ENCODE measurements at regions not wholly inside any gene's neighbourhood (a gene's known extent, or its start where the extent isn't known, plus 50 kb on each side); places are given as distances from the start of the nearest gene placed in this dataset.
"Not testable (repeated sequence)": the region's sequence is repeated elsewhere in the genome, so short reads cannot be mapped to it uniquely, and the experiment has no call there.

GRCh38 chr2:124988111-124988510 is 963.0 kb downstream of the CNTNAP5 start:
- no peak for DNase-seq
- H3K27ac ChIP-seq (ENCODE audit: low read length) = no peak overlapping the region
- H3K4me1 ChIP-seq (ENCODE audit: control insufficient read depth, insufficient read depth, low read length) = no peaks in the 10 kb centered on the region
- H3K9me3 ChIP-seq (replicated peaks; ENCODE audit: control insufficient read depth, low read depth, low read length) = no peaks in the 10 kb centered on the region
- no peak overlapping the region for H3K4me3 ChIP-seq (ENCODE audit: low read length)
- no CpG with 5 or more reads among the region's 2 CpGs for WGBS (ENCODE audit: insufficient coverage)
- H3K36me3 ChIP-seq (ENCODE audit: control insufficient read depth, insufficient read depth, low read length) = no peaks in the 10 kb centered on the region
- no peaks in the 10 kb centered on the region for H3K27me3 ChIP-seq (ENCODE audit: control insufficient read depth, insufficient read depth, low read length)

GRCh38 chr2:124988794-124989193 is 963.7 kb downstream of the CNTNAP5 start:
- H3K4me1 ChIP-seq (ENCODE audit: control insufficient read depth, insufficient read depth, low read length) = no peaks in the 10 kb centered on the region
- no peaks in the 10 kb centered on the region for H3K9me3 ChIP-seq (replicated peaks; ENCODE audit: control insufficient read depth, low read depth, low read length)
- DNase-seq = no peak
- no peaks in the 10 kb centered on the region for H3K36me3 ChIP-seq (ENCODE audit: control insufficient read depth, insufficient read depth, low read length)
- H3K4me3 ChIP-seq (ENCODE audit: low read length) = no peak overlapping the region
- H3K27ac ChIP-seq (ENCODE audit: low read length) = no peak overlapping the region
- H3K27me3 ChIP-seq (ENCODE audit: control insufficient read depth, insufficient read depth, low read length) = no peaks in the 10 kb centered on the region
- WGBS (ENCODE audit: insufficient coverage) = no CpG with 5 or more reads among the region's 3 CpGs

GRCh38 chr2:124993809-124994208 is 968.7 kb downstream of the CNTNAP5 start:
- no peak overlapping the region for H3K4me3 ChIP-seq (ENCODE audit: low read length)
- WGBS (ENCODE audit: insufficient coverage) = 100% methylated on average over 1 of the region's 4 CpGs
- no peaks in the 10 kb centered on the region for H3K27me3 ChIP-seq (ENCODE audit: control insufficient read depth, insufficient read depth, low read length)
- no peak for DNase-seq
- no peaks in the 10 kb centered on the region for H3K9me3 ChIP-seq (replicated peaks; ENCODE audit: control insufficient read depth, low read depth, low read length)
- H3K4me1 ChIP-seq (ENCODE audit: control insufficient read depth, insufficient read depth, low read length) = no peaks in the 10 kb centered on the region
- no peaks in the 10 kb centered on the region for H3K36me3 ChIP-seq (ENCODE audit: control insufficient read depth, insufficient read depth, low read length)
- H3K27ac ChIP-seq (ENCODE audit: low read length) = no peak overlapping the region

GRCh38 chr2:124995185-124995912 is 970.3 kb downstream of the CNTNAP5 start:
- H3K4me1 ChIP-seq (ENCODE audit: control insufficient read depth, insufficient read depth, low read length) = no peaks in the 10 kb centered on the region
- H3K27ac ChIP-seq (ENCODE audit: low read length) = no peak overlapping the region
- no peak for DNase-seq
- H3K4me3 ChIP-seq (ENCODE audit: low read length) = no peak overlapping the region
- no peaks in the 10 kb centered on the region for H3K27me3 ChIP-seq (ENCODE audit: control insufficient read depth, insufficient read depth, low read length)
- 93% methylated on average over 2 of the region's 6 CpGs for WGBS (ENCODE audit: insufficient coverage)
- H3K9me3 ChIP-seq (replicated peaks; ENCODE audit: control insufficient read depth, low read depth, low read length) = no peaks in the 10 kb centered on the region
- H3K36me3 ChIP-seq (ENCODE audit: control insufficient read depth, insufficient read depth, low read length) = no peaks in the 10 kb centered on the region

- Histone ChIP-seq H3K9me3 (replicated peaks; ENCODE audit: control insufficient read depth, low read depth, low read length) (no peaks in the 10 kb centered on the region), H3K27ac (ENCODE audit: low read length) (no peak overlapping the region), H3K4me3 (ENCODE audit: low read length) (no peak overlapping the region), H3K27me3 (ENCODE audit: control insufficient read depth, insufficient read depth, low read length) (no peaks in the 10 kb centered on the region), H3K4me1 (ENCODE audit: control insufficient read depth, insufficient read depth, low read length) (no peaks in the 10 kb centered on the region), H3K36me3 (ENCODE audit: control insufficient read depth, insufficient read depth, low read length) (no peaks in the 10 kb centered on the region)
- DNase-seq = no peak
These were observed 971.3 kb downstream of the CNTNAP5 start for GRCh38 chr2:124996406-124996805.

- Histone ChIP-seq H3K27me3 (ENCODE audit: control insufficient read depth, insufficient read depth, low read length) (no peaks in the 10 kb centered on the region), H3K4me1 (ENCODE audit: control insufficient read depth, insufficient read depth, low read length) (no peaks in the 10 kb centered on the region)
- DNase-seq = no peak
These were observed 974.8 kb downstream of the CNTNAP5 start for GRCh38 chr2:124999906-125000305.

GRCh38 chr2:125004106-125004800 is 979.2 kb downstream of the CNTNAP5 start:
- H3K4me3 ChIP-seq (ENCODE audit: low read length) = no peak overlapping the region
- WGBS (ENCODE audit: insufficient coverage) = 96% methylated on average over 6 of the region's 7 CpGs
- no peaks in the 10 kb centered on the region for H3K36me3 ChIP-seq (ENCODE audit: control insufficient read depth, insufficient read depth, low read length)
- no peaks in the 10 kb centered on the region for H3K27me3 ChIP-seq (ENCODE audit: control insufficient read depth, insufficient read depth, low read length)
- no peak for DNase-seq
- no peaks in the 10 kb centered on the region for H3K4me1 ChIP-seq (ENCODE audit: control insufficient read depth, insufficient read depth, low read length)
- H3K9me3 ChIP-seq (replicated peaks; ENCODE audit: control insufficient read depth, low read depth, low read length) = no peaks in the 10 kb centered on the region
- H3K27ac ChIP-seq (ENCODE audit: low read length) = no peak overlapping the region

More at GRCh38 chr2:124999906-125000305, 974.8 kb downstream of the CNTNAP5 start:
- Histone ChIP-seq H3K36me3 (ENCODE audit: control insufficient read depth, insufficient read depth, low read length) (no peaks in the 10 kb centered on the region), H3K4me3 (ENCODE audit: low read length) (no peak overlapping the region), H3K9me3 (replicated peaks; ENCODE audit: control insufficient read depth, low read depth, low read length) (no peaks in the 10 kb centered on the region), H3K27ac (ENCODE audit: low read length) (no peak overlapping the region)

- no peak for DNase-seq
- Histone ChIP-seq H3K9me3 (replicated peaks; ENCODE audit: control insufficient read depth, low read depth, low read length) (no peaks in the 10 kb centered on the region), H3K27ac (ENCODE audit: low read length) (no peak overlapping the region), H3K36me3 (ENCODE audit: control insufficient read depth, insufficient read depth, low read length) (no peaks in the 10 kb centered on the region), H3K4me1 (ENCODE audit: control insufficient read depth, insufficient read depth, low read length) (no peaks in the 10 kb centered on the region), H3K27me3 (ENCODE audit: control insufficient read depth, insufficient read depth, low read length) (no peaks in the 10 kb centered on the region), H3K4me3 (ENCODE audit: low read length) (no peak overlapping the region)
- WGBS (ENCODE audit: insufficient coverage) = 61% methylated on average over 3 of the region's 4 CpGs
These were observed 981.6 kb downstream of the CNTNAP5 start for GRCh38 chr2:125006676-125007075.

- H3K9me3 ChIP-seq (replicated peaks; ENCODE audit: control insufficient read depth, low read depth, low read length); H3K4me1 ChIP-seq (ENCODE audit: control insufficient read depth, insufficient read depth, low read length); H3K36me3 ChIP-seq (ENCODE audit: control insufficient read depth, insufficient read depth, low read length); DNase-seq; H3K4me3 ChIP-seq (ENCODE audit: low read length); H3K27ac ChIP-seq (ENCODE audit: low read length); H3K27me3 ChIP-seq (ENCODE audit: control insufficient read depth, insufficient read depth, low read length): not testable (repeated sequence)
- WGBS (ENCODE audit: insufficient coverage) = no CpG with 5 or more reads among the region's 4 CpGs
These were observed 1003.6 kb downstream of the CNTNAP5 start for GRCh38 chr2:125028721-125029120.

GRCh38 chr2:125033871-125034270 is 1008.8 kb downstream of the CNTNAP5 start:
- Histone ChIP-seq H3K36me3 (ENCODE audit: control insufficient read depth, insufficient read depth, low read length) (no peaks in the 10 kb centered on the region), H3K4me1 (ENCODE audit: control insufficient read depth, insufficient read depth, low read length) (no peaks in the 10 kb centered on the region), H3K4me3 (ENCODE audit: low read length) (no peak overlapping the region), H3K27ac (ENCODE audit: low read length) (no peak overlapping the region), H3K27me3 (ENCODE audit: control insufficient read depth, insufficient read depth, low read length) (no peaks in the 10 kb centered on the region), H3K9me3 (replicated peaks; ENCODE audit: control insufficient read depth, low read depth, low read length) (peaks cover 8% of the 10 kb centered on the region)
- no CpG with 5 or more reads among the region's 1 CpG for WGBS (ENCODE audit: insufficient coverage)
- DNase-seq = no peak
